ENCODE measurements at regions not wholly inside any gene's neighbourhood (a gene's known extent, or its start where the extent isn't known, plus 50 kb on each side); places are given as distances from the start of the nearest gene placed in this dataset.

DNA sequence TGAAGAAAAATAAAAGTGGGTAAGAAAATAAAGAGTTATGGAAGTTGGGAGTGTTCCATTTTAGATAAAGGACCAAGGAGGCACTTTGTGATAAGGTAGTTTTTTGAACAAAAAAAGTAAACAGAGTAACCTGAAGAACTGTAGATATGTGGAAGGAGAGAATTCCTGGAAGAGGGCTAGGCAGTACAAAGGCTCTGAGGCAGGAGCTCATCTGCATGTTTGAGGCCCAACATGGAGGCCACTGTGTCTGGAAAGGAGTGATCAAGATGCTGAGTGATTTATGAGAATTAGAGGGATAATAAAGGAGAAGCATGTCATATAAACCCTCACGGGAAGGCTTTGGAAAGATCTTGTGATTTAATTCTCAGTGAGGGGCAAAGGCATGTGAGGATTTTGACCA, 126.5 kb downstream of the DTWD1 start:
- DNase-seq (ENCODE audit: extremely low spot score) = no peak
- ChIA-PET CTCF (no interaction called here), POLR2A (no interaction called here)
- TF ChIP-seq ELF4 (IDR thresholded peaks at IDR 0.05) (no peak), FOXM1 (IDR thresholded peaks at IDR 0.05; ENCODE audit: borderline replicate concordance) (no peak), NFRKB (IDR thresholded peaks at IDR 0.05) (no peak), SUZ12 (IDR thresholded peaks at IDR 0.05) (no peak), L3MBTL2 (conservative IDR thresholded peaks at IDR 0.05) (no peak), TARDBP (IDR thresholded peaks at IDR 0.05) (no peak), LEF1 (IDR thresholded peaks at IDR 0.05; ENCODE audit: borderline replicate concordance) (no peak), CTBP1 (IDR thresholded peaks at IDR 0.05; ENCODE audit: borderline replicate concordance) (no peak), SP1 (IDR thresholded peaks at IDR 0.05) (no peak), ARNT (IDR thresholded peaks at IDR 0.05) (no peak), FOXA1 (IDR thresholded peaks at IDR 0.05) (no peak), FOXK2 (IDR thresholded peaks at IDR 0.05) (no peak), HDGF (IDR thresholded peaks at IDR 0.05; ENCODE audit: borderline replicate concordance) (no peak), ZNF384 (IDR thresholded peaks at IDR 0.05) (no peak), BHLHE40 (IDR thresholded peaks at IDR 0.05; ENCODE audit: borderline replicate concordance) (no peak)
- TF ChIP-seq, protein P1, sequence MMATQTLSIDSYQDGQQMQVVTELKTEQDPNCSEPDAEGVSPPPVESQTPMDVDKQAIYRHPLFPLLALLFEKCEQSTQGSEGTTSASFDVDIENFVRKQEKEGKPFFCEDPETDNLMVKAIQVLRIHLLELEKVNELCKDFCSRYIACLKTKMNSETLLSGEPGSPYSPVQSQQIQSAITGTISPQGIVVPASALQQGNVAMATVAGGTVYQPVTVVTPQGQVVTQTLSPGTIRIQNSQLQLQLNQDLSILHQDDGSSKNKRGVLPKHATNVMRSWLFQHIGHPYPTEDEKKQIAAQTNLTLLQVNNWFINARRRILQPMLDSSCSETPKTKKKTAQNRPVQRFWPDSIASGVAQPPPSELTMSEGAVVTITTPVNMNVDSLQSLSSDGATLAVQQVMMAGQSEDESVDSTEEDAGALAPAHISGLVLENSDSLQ (IDR thresholded peaks at IDR 0.05) = no peak

- ChIA-PET CTCF (no interaction called here), POLR2A (no interaction called here)
- TF ChIP-seq SUZ12 (IDR thresholded peaks at IDR 0.05) = no peak
- TF ChIP-seq BHLHE40 (IDR thresholded peaks at IDR 0.05; ENCODE audit: borderline replicate concordance) = no peak
- TF ChIP-seq CTBP1 (IDR thresholded peaks at IDR 0.05; ENCODE audit: borderline replicate concordance) = no peak
- no peak for TF ChIP-seq NFRKB (IDR thresholded peaks at IDR 0.05)
- no peak for TF ChIP-seq L3MBTL2 (conservative IDR thresholded peaks at IDR 0.05)
- no peak for TF ChIP-seq LEF1 (IDR thresholded peaks at IDR 0.05; ENCODE audit: borderline replicate concordance)
- TF ChIP-seq ZNF384 (IDR thresholded peaks at IDR 0.05) = no peak
- no peak for TF ChIP-seq SP1 (IDR thresholded peaks at IDR 0.05)
- no peak for DNase-seq (ENCODE audit: extremely low spot score)
These were observed 127.9 kb downstream of the DTWD1 start for GRCh38 chr15:49748791-49749190.

DNA sequence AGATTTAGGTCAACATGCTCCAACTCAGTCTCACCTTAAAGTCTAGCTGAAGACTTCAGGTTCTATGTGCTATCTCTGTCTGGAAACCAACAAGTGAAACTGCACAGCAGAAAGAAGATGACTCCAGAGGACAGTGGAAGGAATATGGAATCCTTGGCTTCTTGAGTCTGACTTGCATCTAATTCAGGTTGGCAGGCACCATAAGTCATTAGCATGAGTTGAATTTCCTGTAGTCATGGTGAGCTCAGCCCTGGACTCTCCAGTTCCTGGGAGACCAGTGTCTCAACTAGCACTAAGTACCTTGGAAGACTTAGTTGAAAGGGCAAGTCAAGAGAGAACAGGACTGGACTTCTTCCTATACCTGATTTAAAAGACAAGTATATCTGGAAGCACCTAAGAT, 129.7 kb downstream of the DTWD1 start:
- POLR2A ChIA-PET = no interaction called here
- TF ChIP-seq, protein P1 (IDR thresholded peaks at IDR 0.05) = no peak
- no peak for TF ChIP-seq SP1 (IDR thresholded peaks at IDR 0.05)
- no peak for TF ChIP-seq ELF4 (IDR thresholded peaks at IDR 0.05)
- TF ChIP-seq TARDBP (IDR thresholded peaks at IDR 0.05) = no peak
- TF ChIP-seq CTBP1 (IDR thresholded peaks at IDR 0.05; ENCODE audit: borderline replicate concordance) = no peak
- TF ChIP-seq FOXM1 (IDR thresholded peaks at IDR 0.05; ENCODE audit: borderline replicate concordance) = no peak
- no peak for TF ChIP-seq NFRKB (IDR thresholded peaks at IDR 0.05)
- no peak for TF ChIP-seq FOXA1 (IDR thresholded peaks at IDR 0.05)
- no peak for TF ChIP-seq FOXK2 (IDR thresholded peaks at IDR 0.05)
- no peak for TF ChIP-seq LEF1 (IDR thresholded peaks at IDR 0.05; ENCODE audit: borderline replicate concordance)
- no peak for TF ChIP-seq ARNT (IDR thresholded peaks at IDR 0.05)
- no peak for TF ChIP-seq HDGF (IDR thresholded peaks at IDR 0.05; ENCODE audit: borderline replicate concordance)

GRCh38 chr15:49751191-49751590, 130.3 kb downstream of the DTWD1 start:
- POLR2A ChIA-PET = no interaction called here
- TF ChIP-seq L3MBTL2 (conservative IDR thresholded peaks at IDR 0.05) = no peak
- TF ChIP-seq ELF4 (IDR thresholded peaks at IDR 0.05) = no peak
- TF ChIP-seq FOXK2 (IDR thresholded peaks at IDR 0.05) = no peak
- TF ChIP-seq SP1 (IDR thresholded peaks at IDR 0.05) = no peak
- TF ChIP-seq, protein P1 (IDR thresholded peaks at IDR 0.05) = no peak
- no peak for TF ChIP-seq BHLHE40 (IDR thresholded peaks at IDR 0.05; ENCODE audit: borderline replicate concordance)
- TF ChIP-seq FOXM1 (IDR thresholded peaks at IDR 0.05; ENCODE audit: borderline replicate concordance) = no peak
- no peak for TF ChIP-seq TARDBP (IDR thresholded peaks at IDR 0.05)
- no peak for TF ChIP-seq FOXA1 (IDR thresholded peaks at IDR 0.05)
- TF ChIP-seq NFRKB (IDR thresholded peaks at IDR 0.05) = no peak
- no peak for TF ChIP-seq ARNT (IDR thresholded peaks at IDR 0.05)
- TF ChIP-seq ZNF384 (IDR thresholded peaks at IDR 0.05) = no peak
- TF ChIP-seq LEF1 (IDR thresholded peaks at IDR 0.05; ENCODE audit: borderline replicate concordance) = no peak
- TF ChIP-seq CTBP1 (IDR thresholded peaks at IDR 0.05; ENCODE audit: borderline replicate concordance) = no peak
- no peak for TF ChIP-seq SUZ12 (IDR thresholded peaks at IDR 0.05)
- TF ChIP-seq HDGF (IDR thresholded peaks at IDR 0.05; ENCODE audit: borderline replicate concordance) = no peak
- CTCF ChIA-PET = no interaction called here
- no peak for DNase-seq (ENCODE audit: extremely low spot score)

More for the DNA sequence above, 129.7 kb downstream of the DTWD1 start:
- DNase-seq (ENCODE audit: extremely low spot score) = no peak
- CTCF ChIA-PET = no interaction called here

- no peak for DNase-seq (ENCODE audit: extremely low spot score)
- ChIA-PET CTCF (no interaction called here), POLR2A (no interaction called here)
- no peak for TF ChIP-seq ELF4 (IDR thresholded peaks at IDR 0.05)
- no peak for TF ChIP-seq ARNT (IDR thresholded peaks at IDR 0.05)
- TF ChIP-seq HDGF (IDR thresholded peaks at IDR 0.05; ENCODE audit: borderline replicate concordance) = no peak
- no peak for TF ChIP-seq SP1 (IDR thresholded peaks at IDR 0.05)
- TF ChIP-seq LEF1 (IDR thresholded peaks at IDR 0.05; ENCODE audit: borderline replicate concordance) = no peak
- TF ChIP-seq ZNF384 (IDR thresholded peaks at IDR 0.05) = no peak
- no peak for TF ChIP-seq TARDBP (IDR thresholded peaks at IDR 0.05)
- no peak for TF ChIP-seq NFRKB (IDR thresholded peaks at IDR 0.05)
- no peak for TF ChIP-seq FOXK2 (IDR thresholded peaks at IDR 0.05)
These were observed 130.9 kb downstream of the DTWD1 start for GRCh38 chr15:49751751-49752150.

DNA sequence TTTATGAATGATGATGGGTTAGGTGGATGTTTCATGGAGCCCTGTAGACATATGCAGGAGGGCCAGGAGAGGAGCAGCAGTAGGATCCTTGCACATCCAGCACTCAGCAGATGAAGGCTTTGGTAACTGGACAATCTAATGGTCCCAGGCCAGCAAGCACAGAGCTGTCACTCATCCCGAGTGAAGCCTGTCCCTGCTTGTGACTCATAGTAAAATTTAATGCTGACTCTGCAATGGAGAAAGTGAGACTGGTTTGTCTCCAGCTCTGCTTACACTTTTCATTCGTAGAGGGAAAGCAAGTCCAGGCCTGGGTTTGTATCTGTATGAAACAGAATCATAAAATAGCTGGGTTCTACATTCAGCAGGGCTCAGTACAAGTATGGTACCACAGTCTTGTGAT, 131.7 kb downstream of the DTWD1 start:
- TF ChIP-seq HDGF (IDR thresholded peaks at IDR 0.05; ENCODE audit: borderline replicate concordance) (no peak), FOXM1 (IDR thresholded peaks at IDR 0.05; ENCODE audit: borderline replicate concordance) (no peak), TARDBP (IDR thresholded peaks at IDR 0.05) (no peak), SUZ12 (IDR thresholded peaks at IDR 0.05) (no peak), ZNF384 (IDR thresholded peaks at IDR 0.05) (no peak), ELF4 (IDR thresholded peaks at IDR 0.05) (no peak), LEF1 (IDR thresholded peaks at IDR 0.05; ENCODE audit: borderline replicate concordance) (no peak), CTBP1 (IDR thresholded peaks at IDR 0.05; ENCODE audit: borderline replicate concordance) (no peak), BHLHE40 (IDR thresholded peaks at IDR 0.05; ENCODE audit: borderline replicate concordance) (no peak), FOXA1 (IDR thresholded peaks at IDR 0.05) (no peak), ARNT (IDR thresholded peaks at IDR 0.05) (no peak), L3MBTL2 (conservative IDR thresholded peaks at IDR 0.05) (no peak), FOXK2 (IDR thresholded peaks at IDR 0.05) (no peak), SP1 (IDR thresholded peaks at IDR 0.05) (no peak), NFRKB (IDR thresholded peaks at IDR 0.05) (no peak)
- TF ChIP-seq, protein P1 (IDR thresholded peaks at IDR 0.05) = no peak
- POLR2A ChIA-PET = no interaction called here
- CTCF ChIA-PET = no interaction called here
- DNase-seq (ENCODE audit: extremely low spot score) = no peak
